Loucy (cell line): ENCODE measurements at regions not wholly inside any gene's neighbourhood (a gene's known extent, or its start where the extent isn't known, plus 50 kb on each side); places are given as distances from the start of the nearest gene placed in this dataset.

Source experiments
- H2AFZ ChIP-seq: fragments of 200-600 bp; sonication (generic); 2 replicates; pipeline ENCODE4 v1.6.0; 2016; ENCODE audit warnings: antibody characterized with exemption, mild to moderate bottlenecking, low read length, moderate library complexity
- H3F3A ChIP-seq: fragments of 200-600 bp; 2 replicates; pipeline ENCODE4 v1.6.0; 2016; ENCODE audit warnings: antibody characterized with exemption, low read depth, mild to moderate bottlenecking
- H3K27me3 ChIP-seq: fragments of 200-600 bp; sonication (generic); 2 replicates; pipeline ENCODE4 v1.6.1; 2014; ENCODE audit warnings: low read length, mild to moderate bottlenecking; ENCODE audit not compliant: insufficient read depth, poor library complexity, severe bottlenecking
- H3K36me3 ChIP-seq: fragments of 200-600 bp; sonication (generic); 2 replicates; pipeline ENCODE4 v1.6.1; 2016; ENCODE audit warnings: low read length; ENCODE audit not compliant: insufficient read depth
- H3K4me1 ChIP-seq: fragments of 200-600 bp; sonication (generic); 2 replicates; pipeline ENCODE4 v1.5.1; 2014; ENCODE audit warnings: low read length, mild to moderate bottlenecking; ENCODE audit not compliant: insufficient read depth, poor library complexity, severe bottlenecking
- H3K4me2 ChIP-seq: fragments of 200-600 bp; sonication (generic); 2 replicates; pipeline ENCODE4 v1.6.0; 2014; ENCODE audit warnings: antibody characterized with exemption, low read length, low read depth, mild to moderate bottlenecking; ENCODE audit not compliant: poor library complexity, severe bottlenecking
- H3K4me3 ChIP-seq: fragments of 200-600 bp; sonication (generic); 2 replicates; pipeline ENCODE4 v1.5.1; 2014; ENCODE audit warnings: low read length, mild to moderate bottlenecking, mixed read lengths; ENCODE audit not compliant: poor library complexity, severe bottlenecking
- H3K79me2 ChIP-seq: fragments of 200-600 bp; sonication (generic); 2 replicates; pipeline ENCODE4 v1.6.1; 2014; ENCODE audit warnings: low read length; ENCODE audit not compliant: insufficient read depth
- H3K9ac ChIP-seq: fragments of 200-600 bp; sonication (generic); 2 replicates; pipeline ENCODE4 v1.6.0; 2014; ENCODE audit warnings: mild to moderate bottlenecking, low read depth, low read length, moderate library complexity; ENCODE audit not compliant: poor library complexity, severe bottlenecking
- H3K9me2 ChIP-seq: fragments of 200-600 bp; sonication (generic); replicated peaks from 2 replicates; pipeline ENCODE4 v1.6.1; 2016; ENCODE audit warnings: low read depth, low read length, mixed read lengths
- H3K9me3 ChIP-seq: fragments of 200-600 bp; sonication (generic); 2 replicates; pipeline ENCODE4 v1.6.1; 2014; ENCODE audit warnings: mild to moderate bottlenecking, antibody characterized with exemption, low read length, low read depth; ENCODE audit not compliant: insufficient read depth
- H4K20me1 ChIP-seq: fragments of 200-600 bp; sonication (generic); 2 replicates; pipeline ENCODE4 v1.6.0; 2014; ENCODE audit warnings: antibody characterized with exemption, low read length, mild to moderate bottlenecking; ENCODE audit not compliant: insufficient read depth, poor library complexity, severe bottlenecking
- EZH2phosphoT487 ChIP-seq: fragments of 200-600 bp; IDR thresholded peaks from 2 replicates; pipeline ENCODE4 v1.6.1; 2018; ENCODE audit warnings: antibody characterized with exemption, mild to moderate bottlenecking, moderate library complexity, borderline replicate concordance
- TF ChIP-seq, protein P1 (sequence below): fragments of 200-600 bp; sonication (generic); conservative IDR thresholded peaks from 2 replicates; pipeline ENCODE4 v1.5.1; 2014; ENCODE audit warnings: mild to moderate bottlenecking, antibody characterized with exemption, low read length

GRCh38 chr10:4296161-4296560 lies 511.2 kb upstream of the KLF6 start:
- H3K9ac ChIP-seq = no peak overlapping the region
- H3K27me3 ChIP-seq = no peaks in the 10 kb centered on the region
- TF ChIP-seq, protein P1, sequence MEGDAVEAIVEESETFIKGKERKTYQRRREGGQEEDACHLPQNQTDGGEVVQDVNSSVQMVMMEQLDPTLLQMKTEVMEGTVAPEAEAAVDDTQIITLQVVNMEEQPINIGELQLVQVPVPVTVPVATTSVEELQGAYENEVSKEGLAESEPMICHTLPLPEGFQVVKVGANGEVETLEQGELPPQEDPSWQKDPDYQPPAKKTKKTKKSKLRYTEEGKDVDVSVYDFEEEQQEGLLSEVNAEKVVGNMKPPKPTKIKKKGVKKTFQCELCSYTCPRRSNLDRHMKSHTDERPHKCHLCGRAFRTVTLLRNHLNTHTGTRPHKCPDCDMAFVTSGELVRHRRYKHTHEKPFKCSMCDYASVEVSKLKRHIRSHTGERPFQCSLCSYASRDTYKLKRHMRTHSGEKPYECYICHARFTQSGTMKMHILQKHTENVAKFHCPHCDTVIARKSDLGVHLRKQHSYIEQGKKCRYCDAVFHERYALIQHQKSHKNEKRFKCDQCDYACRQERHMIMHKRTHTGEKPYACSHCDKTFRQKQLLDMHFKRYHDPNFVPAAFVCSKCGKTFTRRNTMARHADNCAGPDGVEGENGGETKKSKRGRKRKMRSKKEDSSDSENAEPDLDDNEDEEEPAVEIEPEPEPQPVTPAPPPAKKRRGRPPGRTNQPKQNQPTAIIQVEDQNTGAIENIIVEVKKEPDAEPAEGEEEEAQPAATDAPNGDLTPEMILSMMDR = no peak
- no peak for TF ChIP-seq EZH2phosphoT487
- no peaks in the 10 kb centered on the region for H4K20me1 ChIP-seq
- no peak overlapping the region for H3K4me2 ChIP-seq
- H3K4me3 ChIP-seq = no peak overlapping the region
- H3K9me2 ChIP-seq = no peaks in the 10 kb centered on the region
- no peaks in the 10 kb centered on the region for H3K4me1 ChIP-seq
- no peaks in the 10 kb centered on the region for H3F3A ChIP-seq
- H2AFZ ChIP-seq = no peak overlapping the region
- no peaks in the 10 kb centered on the region for H3K79me2 ChIP-seq
- H3K9me3 ChIP-seq = no peaks in the 10 kb centered on the region
- H3K36me3 ChIP-seq = no peaks in the 10 kb centered on the region

- no peak for TF ChIP-seq EZH2phosphoT487
- TF ChIP-seq, protein P1 = no peak
- H3K9me2 ChIP-seq = no peaks in the 10 kb centered on the region
Measured at GRCh38 chr10:4294996-4295792, 510.2 kb upstream of the KLF6 start.

GRCh38 chr10:4294271-4294670 lies 509.3 kb upstream of the KLF6 start:
- Histone ChIP-seq H3K36me3 (no peaks in the 10 kb centered on the region), H4K20me1 (no peaks in the 10 kb centered on the region), H2AFZ (no peak overlapping the region), H3K9ac (no peak overlapping the region), H3K4me2 (no peak overlapping the region), H3K27me3 (no peaks in the 10 kb centered on the region), H3F3A (no peaks in the 10 kb centered on the region), H3K79me2 (no peaks in the 10 kb centered on the region), H3K4me1 (no peaks in the 10 kb centered on the region), H3K4me3 (no peak overlapping the region), H3K9me3 (no peaks in the 10 kb centered on the region), H3K9me2 (no peaks in the 10 kb centered on the region)
- TF ChIP-seq EZH2phosphoT487 = no peak
- TF ChIP-seq, protein P1 = no peak

More at GRCh38 chr10:4294996-4295792, 510.2 kb upstream of the KLF6 start:
- no peaks in the 10 kb centered on the region for H3K79me2 ChIP-seq
- no peak overlapping the region for H3K9ac ChIP-seq
- no peaks in the 10 kb centered on the region for H3K27me3 ChIP-seq
- no peaks in the 10 kb centered on the region for H3F3A ChIP-seq
- no peaks in the 10 kb centered on the region for H3K9me3 ChIP-seq
- H3K4me3 ChIP-seq = no peak overlapping the region
- H3K4me2 ChIP-seq = no peak overlapping the region
- H3K4me1 ChIP-seq = no peaks in the 10 kb centered on the region
- H4K20me1 ChIP-seq = no peaks in the 10 kb centered on the region
- H2AFZ ChIP-seq = no peak overlapping the region
- no peaks in the 10 kb centered on the region for H3K36me3 ChIP-seq
